ENCODE measurements at regions not wholly inside any gene's neighbourhood (a gene's known extent, or its start where the extent isn't known, plus 50 kb on each side); places are given as distances from the start of the nearest gene placed in this dataset.
"Not testable (repeated sequence)": the region's sequence is repeated elsewhere in the genome, so short reads cannot be mapped to it uniquely, and the experiment has no call there.

DNA sequence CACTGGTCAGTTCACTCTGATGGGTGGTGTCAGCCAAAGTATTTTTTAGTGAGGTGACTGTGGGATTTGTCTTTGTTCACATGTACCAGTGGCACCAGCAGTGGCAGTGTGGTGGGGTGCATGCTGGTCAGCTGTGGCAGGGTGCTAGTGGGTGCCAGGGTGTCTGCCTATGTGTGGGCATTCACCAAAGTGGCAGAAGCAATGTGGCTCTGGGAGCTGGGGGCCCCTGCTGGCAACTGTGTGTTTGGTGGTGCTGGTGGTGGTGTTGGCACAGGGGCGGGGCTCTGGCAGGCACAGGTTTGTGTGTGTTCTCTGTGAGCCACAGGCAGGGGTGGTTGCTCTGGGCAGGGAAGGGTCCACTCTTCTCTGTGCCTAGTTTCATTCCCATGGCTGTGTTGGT lies 161.5 kb downstream of the CENPF start:
- H3K4me3 Mint-ChIP-seq = no peak overlapping the region
- no peaks in the 10 kb centered on the region for H3K4me1 Mint-ChIP-seq
- no peak overlapping the region for H3K27ac Mint-ChIP-seq
- ATAC-seq (no peak), DNase-seq (no peak)
- ChIA-PET CTCF (no interaction called here), POLR2A (no interaction called here)
- no peaks in the 10 kb centered on the region for H3K36me3 Mint-ChIP-seq (ENCODE audit: low read depth)
- H3K27me3 Mint-ChIP-seq = peaks cover 6% of the 10 kb centered on the region
- H3K9me3 Mint-ChIP-seq (ENCODE audit: low read depth) = peaks cover 39% of the 10 kb centered on the region
- intact Hi-C loops (cut with DNase I, micrococcal nuclease) = no loop called here

DNA sequence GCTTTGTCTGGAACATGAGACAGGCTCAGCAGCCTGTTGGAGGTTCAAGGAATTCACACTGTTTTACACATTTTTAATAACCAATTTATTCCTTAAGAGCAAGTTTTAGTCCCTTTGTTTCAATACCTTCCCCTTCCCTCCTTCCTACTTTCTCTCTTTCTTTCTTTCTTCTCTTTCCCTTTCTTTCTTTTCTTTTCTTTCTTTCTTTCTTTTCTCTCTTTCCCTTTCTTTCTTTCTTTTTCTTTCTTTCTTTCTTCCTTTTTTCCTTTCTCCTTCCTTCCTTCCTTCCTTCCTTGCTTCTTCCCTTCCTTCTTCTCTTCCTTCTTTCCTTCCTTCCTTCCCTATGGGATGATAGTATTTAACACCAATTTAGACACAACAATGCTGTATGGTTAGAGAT lies 164.2 kb downstream of the CENPF start:
- POLR2A ChIA-PET = no interaction called here

DNA sequence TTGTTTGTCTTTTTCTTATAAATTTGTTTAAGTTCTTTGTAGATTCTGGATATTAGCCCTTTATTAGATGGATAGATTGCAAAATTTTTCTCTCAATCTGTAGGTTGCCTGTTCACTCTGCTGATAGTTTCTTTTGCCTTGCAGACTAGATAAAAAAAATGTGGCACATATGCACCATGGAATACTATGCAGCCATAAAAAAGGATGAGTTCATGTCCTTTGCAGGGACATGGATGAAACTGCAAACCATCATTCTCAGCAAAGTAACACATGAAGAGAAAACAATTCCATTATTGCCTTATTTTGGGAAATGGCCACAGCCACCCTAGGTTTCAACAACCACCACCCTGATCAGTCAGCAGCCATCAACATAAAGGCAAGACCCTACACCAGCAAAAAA lies 166.7 kb downstream of the CENPF start:
- H3K9me3 Mint-ChIP-seq (ENCODE audit: low read depth); CTCF ChIA-PET; H3K4me1 Mint-ChIP-seq; H3K27ac Mint-ChIP-seq; DNase-seq; H3K36me3 Mint-ChIP-seq (ENCODE audit: low read depth); intact Hi-C loops (cut with DNase I, micrococcal nuclease); H3K4me3 Mint-ChIP-seq; POLR2A ChIA-PET; ATAC-seq; H3K27me3 Mint-ChIP-seq: not testable (repeated sequence)

More for the DNA sequence above, 164.2 kb downstream of the CENPF start:
- H3K4me3 Mint-ChIP-seq = no peak overlapping the region
- DNase-seq (no peak), ATAC-seq (no peak)
- H3K27ac Mint-ChIP-seq = no peak overlapping the region
- H3K27me3 Mint-ChIP-seq = peaks cover 6% of the 10 kb centered on the region
- CTCF ChIA-PET = interaction anchor here (0.8 to 1.0 kb wide), 2 partner anchors 11 to 64 kb away, joined by 4 read pairs; no protein-coding TSS in a partner anchor
- no peaks in the 10 kb centered on the region for H3K36me3 Mint-ChIP-seq (ENCODE audit: low read depth)
- intact Hi-C loops (cut with DNase I, micrococcal nuclease) = no loop called here
- peaks cover 19% of the 10 kb centered on the region for H3K9me3 Mint-ChIP-seq (ENCODE audit: low read depth)
- H3K4me1 Mint-ChIP-seq = no peaks in the 10 kb centered on the region

DNA sequence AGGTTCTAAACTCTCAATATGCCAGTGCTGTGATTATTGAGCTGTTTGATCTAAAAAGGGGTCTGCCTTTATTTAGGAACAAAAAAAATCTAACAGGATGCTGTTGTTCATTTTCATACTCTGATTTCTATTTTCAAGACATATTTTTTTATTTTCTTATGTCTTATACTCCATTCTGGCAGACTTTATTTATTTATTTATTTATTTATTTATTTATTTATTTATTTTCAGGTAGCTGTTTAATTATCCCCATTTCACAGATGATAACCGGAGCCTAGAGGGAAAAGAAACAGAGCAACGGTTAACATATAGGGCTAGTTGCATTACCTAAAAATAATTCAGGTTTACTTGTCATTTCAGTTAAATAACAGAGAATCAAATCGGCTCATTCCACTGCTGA lies 174.4 kb downstream of the CENPF start:
- H3K4me1 Mint-ChIP-seq = no peaks in the 10 kb centered on the region
- no peaks in the 10 kb centered on the region for H3K9me3 Mint-ChIP-seq (ENCODE audit: low read depth)
- ATAC-seq = no peak
- ChIA-PET POLR2A (no interaction called here), CTCF (no interaction called here)
- no peak overlapping the region for H3K4me3 Mint-ChIP-seq
- H3K27me3 Mint-ChIP-seq = no peaks in the 10 kb centered on the region
- no peaks in the 10 kb centered on the region for H3K36me3 Mint-ChIP-seq (ENCODE audit: low read depth)
- DNase-seq = no peak
- no peak overlapping the region for H3K27ac Mint-ChIP-seq
- intact Hi-C loops (cut with DNase I, micrococcal nuclease) = no loop called here

DNA sequence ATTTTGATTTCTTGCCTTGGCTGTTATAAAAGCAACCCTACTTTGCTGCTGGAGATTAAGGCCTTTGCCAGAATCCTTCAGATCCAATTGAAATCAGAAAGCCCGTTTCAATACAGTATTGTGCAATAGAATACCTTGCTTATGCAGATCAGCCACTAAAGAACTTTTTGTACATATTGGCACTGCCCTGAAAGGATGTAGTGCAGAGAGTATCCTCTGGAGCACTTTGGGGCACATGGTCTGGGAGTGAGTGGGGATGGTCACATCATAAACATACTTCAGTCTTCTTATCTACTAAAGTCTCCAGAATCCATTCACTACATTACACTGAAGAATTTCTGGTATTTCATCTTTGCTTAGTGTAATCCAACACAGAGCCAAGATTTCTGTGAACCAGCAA lies 189.0 kb downstream of the CENPF start:
- DNase-seq = no peak
- H3K36me3 Mint-ChIP-seq (ENCODE audit: low read depth) = no peaks in the 10 kb centered on the region
- CTCF ChIA-PET = no interaction called here
- H3K27ac Mint-ChIP-seq = no peak overlapping the region
- H3K9me3 Mint-ChIP-seq (ENCODE audit: low read depth) = no peaks in the 10 kb centered on the region
- no peak overlapping the region for H3K4me3 Mint-ChIP-seq
- no peaks in the 10 kb centered on the region for H3K27me3 Mint-ChIP-seq
- H3K4me1 Mint-ChIP-seq = no peaks in the 10 kb centered on the region
- ATAC-seq = no peak
- intact Hi-C loops (cut with DNase I, micrococcal nuclease) = no loop called here
- POLR2A ChIA-PET = no interaction called here

DNA sequence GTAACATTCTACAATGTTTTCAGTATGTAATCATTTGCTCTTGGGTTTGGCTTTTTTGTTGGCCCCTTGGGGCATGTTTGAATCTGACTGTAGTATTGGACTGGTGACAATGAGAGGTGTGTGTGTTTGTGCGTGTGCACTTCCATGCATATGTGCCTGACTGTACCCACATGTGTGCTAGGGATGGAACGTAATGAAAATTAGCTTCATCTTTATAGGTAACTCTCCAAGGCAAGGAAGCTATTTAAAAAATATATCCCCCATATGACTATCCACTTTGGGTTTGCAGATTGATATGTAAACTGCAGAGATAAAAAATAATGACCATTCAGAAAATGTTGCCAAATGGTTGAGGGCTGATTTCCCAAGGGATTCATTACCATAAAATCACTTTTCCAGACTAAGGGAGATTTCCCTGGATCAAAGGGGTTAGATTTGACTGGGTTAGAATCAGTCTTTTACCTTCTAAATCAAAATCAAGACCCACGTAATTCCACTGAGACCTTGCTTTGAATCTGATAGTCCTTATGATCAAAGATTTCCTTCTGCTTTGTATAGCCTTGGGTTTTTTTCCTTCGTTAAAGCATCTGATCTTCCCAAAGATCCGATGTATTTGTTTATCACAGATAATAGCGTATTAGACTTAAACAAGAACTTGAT lies 189.7 kb downstream of the CENPF start:
- DNase-seq (no peak), ATAC-seq (no peak)
- Mint-ChIP-seq H3K27me3 (no peaks in the 10 kb centered on the region), H3K36me3 (ENCODE audit: low read depth) (no peaks in the 10 kb centered on the region), H3K4me3 (no peak overlapping the region), H3K9me3 (ENCODE audit: low read depth) (no peaks in the 10 kb centered on the region), H3K4me1 (no peaks in the 10 kb centered on the region), H3K27ac (no peak overlapping the region)
- CTCF ChIA-PET = no interaction called here
- intact Hi-C loops (cut with DNase I, micrococcal nuclease) = no loop called here
- POLR2A ChIA-PET = no interaction called here

DNA sequence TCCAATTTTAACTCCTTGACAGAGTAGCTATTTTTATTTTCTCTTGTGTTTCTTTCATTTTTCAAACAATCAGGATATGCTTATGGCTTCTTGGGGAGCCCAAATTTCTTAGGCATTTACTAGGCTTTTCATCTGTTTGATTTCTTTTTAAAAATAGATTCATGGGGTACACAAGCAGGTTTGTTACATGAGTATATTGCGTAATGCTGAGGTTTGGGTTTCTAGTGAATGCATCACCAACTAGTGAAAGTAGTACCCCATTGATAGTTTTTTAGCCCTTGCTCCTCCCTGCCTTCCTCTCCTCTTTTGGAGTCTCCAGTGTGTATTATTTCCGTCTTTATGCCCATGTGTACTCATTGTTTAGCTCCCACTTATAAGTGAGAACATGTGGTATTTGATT lies 190.7 kb downstream of the CENPF start:
- no peak for ATAC-seq
- no peak for DNase-seq
- H3K27ac Mint-ChIP-seq = no peak overlapping the region
- intact Hi-C loops (cut with DNase I, micrococcal nuclease) = no loop called here
- peaks cover under 1% of the 10 kb centered on the region for H3K27me3 Mint-ChIP-seq
- H3K4me1 Mint-ChIP-seq = no peaks in the 10 kb centered on the region
- ChIA-PET CTCF (no interaction called here), POLR2A (no interaction called here)
- no peak overlapping the region for H3K4me3 Mint-ChIP-seq
- H3K9me3 Mint-ChIP-seq (ENCODE audit: low read depth) = no peaks in the 10 kb centered on the region
- no peaks in the 10 kb centered on the region for H3K36me3 Mint-ChIP-seq (ENCODE audit: low read depth)

DNA sequence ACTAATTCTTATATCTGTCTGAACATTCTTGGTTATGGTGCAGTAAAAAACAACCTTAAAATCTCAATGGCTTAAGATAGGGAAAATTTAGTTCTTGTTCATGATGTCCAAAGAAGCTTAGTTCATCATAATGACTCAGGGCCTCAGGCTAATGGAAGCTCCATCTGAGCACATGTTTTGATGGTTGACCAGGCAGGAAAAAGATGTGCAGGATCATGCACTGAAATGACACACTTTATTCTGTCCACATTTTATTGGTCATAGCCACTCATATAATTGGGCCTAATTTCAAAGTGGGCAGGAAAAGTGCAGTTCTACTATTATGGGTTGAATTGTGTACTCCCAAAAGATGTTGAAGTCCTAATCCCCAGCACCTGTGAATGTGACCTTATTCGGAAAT lies 198.2 kb downstream of the CENPF start:
- DNase-seq (no peak), ATAC-seq (no peak)
- ChIA-PET CTCF (no interaction called here), POLR2A (no interaction called here)
- H3K4me1 Mint-ChIP-seq = no peaks in the 10 kb centered on the region
- peaks cover 2% of the 10 kb centered on the region for H3K9me3 Mint-ChIP-seq (ENCODE audit: low read depth)
- no peaks in the 10 kb centered on the region for H3K36me3 Mint-ChIP-seq (ENCODE audit: low read depth)
- no peak overlapping the region for H3K4me3 Mint-ChIP-seq
- H3K27ac Mint-ChIP-seq = no peak overlapping the region
- intact Hi-C loops (cut with DNase I, micrococcal nuclease) = no loop called here
- peaks cover 3% of the 10 kb centered on the region for H3K27me3 Mint-ChIP-seq

DNA sequence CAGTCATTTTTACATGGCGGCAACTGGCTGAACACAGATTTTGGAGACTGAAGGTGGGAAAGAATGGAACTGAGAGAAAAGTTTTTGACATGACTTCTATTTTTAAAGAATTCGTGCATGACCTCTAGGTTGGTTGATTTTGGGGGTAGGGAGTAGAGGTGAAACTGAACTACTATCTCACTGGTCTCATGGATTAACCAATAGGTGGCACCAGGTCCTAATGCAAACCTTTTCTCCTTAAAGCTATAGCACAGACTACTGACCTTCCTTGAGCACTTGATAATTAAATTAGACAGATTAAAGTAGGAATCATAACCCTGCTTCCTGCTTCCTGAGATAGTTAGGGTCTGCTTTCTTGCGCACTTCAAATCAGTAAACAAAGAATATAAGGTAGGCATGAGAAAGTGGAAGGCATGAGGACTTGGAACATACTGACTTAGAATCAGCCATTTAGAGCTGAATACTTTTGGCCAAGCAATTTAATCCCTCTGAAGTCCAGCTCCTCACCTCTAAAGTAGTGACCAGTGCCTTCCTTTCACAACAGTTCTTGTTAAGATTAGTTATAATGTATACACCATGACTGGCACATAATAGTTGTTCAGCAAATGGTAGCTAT lies 206.0 kb downstream of the CENPF start:
- ChIA-PET CTCF (no interaction called here), POLR2A (no interaction called here)
- no peak overlapping the region for H3K4me3 Mint-ChIP-seq
- no peak for DNase-seq
- H3K27me3 Mint-ChIP-seq = no peaks in the 10 kb centered on the region
- no peak overlapping the region for H3K27ac Mint-ChIP-seq
- intact Hi-C loops (cut with DNase I, micrococcal nuclease) = no loop called here
- H3K36me3 Mint-ChIP-seq (ENCODE audit: low read depth) = no peaks in the 10 kb centered on the region
- no peak for ATAC-seq
- H3K9me3 Mint-ChIP-seq (ENCODE audit: low read depth) = peaks cover 3% of the 10 kb centered on the region
- no peaks in the 10 kb centered on the region for H3K4me1 Mint-ChIP-seq

DNA sequence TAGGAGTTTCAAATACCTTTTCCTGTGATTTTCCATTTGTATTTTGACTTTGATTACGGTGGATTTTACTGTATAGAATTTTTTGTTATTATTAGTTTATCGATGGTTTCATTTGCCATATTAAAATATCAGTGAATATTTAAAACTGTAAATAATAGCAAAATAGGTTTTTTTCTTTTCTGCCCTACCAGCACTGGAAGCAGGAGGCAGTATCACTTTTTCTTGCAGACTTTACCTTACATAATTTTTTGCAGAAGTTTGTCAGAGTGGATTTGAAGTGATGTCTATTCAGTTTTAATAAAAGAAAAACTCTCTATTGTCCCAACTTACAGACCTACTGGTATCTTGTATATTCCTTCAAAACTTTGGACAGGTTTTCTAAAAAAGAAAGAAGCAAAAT lies 213.6 kb downstream of the CENPF start:
- no peaks in the 10 kb centered on the region for H3K4me1 Mint-ChIP-seq
- no peak for DNase-seq
- H3K4me3 Mint-ChIP-seq = no peak overlapping the region
- intact Hi-C loops (cut with DNase I, micrococcal nuclease) = no loop called here
- no peak overlapping the region for H3K27ac Mint-ChIP-seq
- H3K27me3 Mint-ChIP-seq = no peaks in the 10 kb centered on the region
- ChIA-PET CTCF (no interaction called here), POLR2A (no interaction called here)
- no peak for ATAC-seq
- H3K36me3 Mint-ChIP-seq (ENCODE audit: low read depth) = no peaks in the 10 kb centered on the region
- no peaks in the 10 kb centered on the region for H3K9me3 Mint-ChIP-seq (ENCODE audit: low read depth)

DNA sequence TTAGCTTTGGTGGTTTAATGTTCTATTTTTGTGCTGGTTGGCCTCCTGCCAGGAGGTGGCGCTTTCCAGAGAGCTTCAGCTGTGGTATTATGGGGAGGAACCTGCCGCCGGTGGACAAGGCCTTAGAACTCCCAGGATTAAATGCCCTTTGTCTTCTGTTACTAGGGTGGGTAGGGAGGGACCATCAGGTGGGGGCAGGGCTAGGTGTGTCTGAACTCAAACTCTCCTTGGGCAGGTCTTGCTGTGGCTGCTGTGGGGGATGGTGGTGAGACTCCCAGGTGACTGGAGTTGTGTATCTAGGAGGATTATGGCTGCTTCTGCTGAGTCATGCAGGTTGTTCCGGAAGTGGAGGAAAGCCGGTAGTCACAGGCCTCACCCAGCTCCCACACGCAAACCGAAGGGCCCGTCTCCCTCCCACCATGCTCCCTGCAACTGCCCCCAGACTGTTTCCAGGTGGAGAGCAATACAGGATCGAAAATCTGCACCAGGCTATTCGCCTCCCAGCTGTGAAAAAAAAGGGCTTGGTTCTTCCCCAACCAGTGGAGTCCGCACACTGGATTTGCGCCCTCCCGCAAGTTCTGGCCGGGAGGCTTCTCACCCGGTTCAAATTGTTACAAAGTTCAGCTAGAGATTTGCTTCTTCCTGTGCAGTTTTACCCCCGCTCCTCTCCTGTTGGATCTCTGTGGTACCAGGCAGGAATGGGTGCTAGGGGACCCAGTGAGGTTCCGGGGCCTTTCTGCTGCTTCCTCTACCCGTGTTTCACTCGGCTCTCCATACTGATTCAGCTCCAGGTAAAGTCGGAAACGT lies 220.5 kb downstream of the CENPF start:
- Mint-ChIP-seq H3K36me3 (ENCODE audit: low read depth) (no peaks in the 10 kb centered on the region), H3K9me3 (ENCODE audit: low read depth) (peaks cover 5% of the 10 kb centered on the region), H3K4me3 (no peak overlapping the region), H3K27me3 (peaks cover 2% of the 10 kb centered on the region), H3K4me1 (no peaks in the 10 kb centered on the region), H3K27ac (no peak overlapping the region)
- ATAC-seq (no peak), DNase-seq (peak; percentile 40)
- CTCF ChIA-PET = interaction anchor here (0.7 to 0.9 kb wide), 2 partner anchors 10 to 625 kb away, joined by 3 read pairs; no protein-coding TSS in a partner anchor
- POLR2A ChIA-PET = no interaction called here
- intact Hi-C loops (cut with DNase I, micrococcal nuclease) = loop anchor here in 1 of 2 experiments (5.0 to 10.0 kb wide), 2 partner anchors 324 to 701 kb away; no protein-coding TSS in a partner anchor

DNA sequence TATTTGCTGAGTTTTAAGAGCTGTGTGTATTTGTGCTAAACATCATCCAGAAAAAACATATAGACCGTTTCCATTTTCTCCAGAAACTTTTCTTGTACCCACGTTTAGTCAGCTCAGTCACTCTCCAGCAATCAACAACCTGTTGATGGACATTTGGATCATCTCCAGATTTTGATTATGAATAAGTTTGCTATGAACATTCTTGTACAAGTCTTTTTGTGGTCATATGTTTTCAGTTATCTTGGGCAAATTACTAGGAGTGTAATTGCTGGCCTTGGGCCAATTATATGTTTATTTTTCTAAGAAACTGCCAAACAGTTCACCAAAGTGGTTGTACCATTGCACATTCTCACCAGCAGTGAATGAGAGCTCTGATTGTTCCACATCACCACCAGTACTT lies 221.8 kb downstream of the CENPF start:
- no peak overlapping the region for H3K4me3 Mint-ChIP-seq
- no peaks in the 10 kb centered on the region for H3K36me3 Mint-ChIP-seq (ENCODE audit: low read depth)
- peaks cover 5% of the 10 kb centered on the region for H3K9me3 Mint-ChIP-seq (ENCODE audit: low read depth)
- no peak for ATAC-seq
- POLR2A ChIA-PET = no interaction called here
- DNase-seq = no peak
- intact Hi-C loops (cut with DNase I, micrococcal nuclease) = loop anchor here in 1 of 2 experiments (5.0 to 10.0 kb wide), 2 partner anchors 323 to 700 kb away; no protein-coding TSS in a partner anchor
- H3K4me1 Mint-ChIP-seq = no peaks in the 10 kb centered on the region
- CTCF ChIA-PET = interaction anchor here (0.6 kb wide), 1 partner anchor 36 kb away, joined by 3 read pairs; no protein-coding TSS in a partner anchor
- H3K27ac Mint-ChIP-seq = no peak overlapping the region
- H3K27me3 Mint-ChIP-seq = peaks cover 2% of the 10 kb centered on the region

All from activated CD4-positive, alpha-beta T cell treated with anti-CD3 and anti-CD28 coated beads for 36 hours (primary cell).